SK-N-SH (cell line): ENCODE measurements at regions not wholly inside any gene's neighbourhood (a gene's known extent, or its start where the extent isn't known, plus 50 kb on each side); places are given as distances from the start of the nearest gene placed in this dataset.

Source experiments
- CTCF ChIA-PET: fragments of 300-600, 350-600 bp; formaldehyde crosslinking; extraction: SDS; loops from one replicate; lab custom pipeline; 2021; lab: Yijun Ruan, JAX
- POLR2A ChIA-PET: fragments of 350-600 bp; sonication (Branson Sonifier 250); formaldehyde crosslinking; extraction: SDS; loops from one replicate; lab custom pipeline; 2020; ENCODE audit warnings: antibody characterized with exemption, inconsistent platforms; lab: Yijun Ruan, JAX
- DNase-seq: peaks from one replicate; pipeline ENCODE4 v3.0.0; 2012
- H2AFZ ChIP-seq: fragments of 200-600 bp; sonication (generic); 2 replicates; pipeline ENCODE4 v1.8.1; 2016; ENCODE audit warnings: antibody characterized with exemption, mild to moderate bottlenecking, low read depth
- H3F3A ChIP-seq: fragments of 200-600 bp; sonication (generic); replicated peaks from 2 replicates; pipeline ENCODE3; 2016; ENCODE audit warnings: antibody characterized with exemption, mild to moderate bottlenecking; ENCODE audit not compliant: insufficient read depth
- H3K27ac ChIP-seq, 2 experiments: fragments of 200-500 bp in 1 of 2; fragments of 200-600 bp in 1 of 2; sonication (Bioruptor generic) in 1 of 2; sonication (generic), shearing (Covaris generic) in 1 of 2; 2 replicates each; pipeline versions ENCODE4 v1.5.1 to v1.6.1; 2014 to 2016; ENCODE audit warnings: low read depth in 2 of 2, inconsistent platforms in 1 of 2, low read length in 1 of 2, mild to moderate bottlenecking in 1 of 2, mixed read lengths in 1 of 2
- H3K27me3 ChIP-seq: fragments of 200-600 bp; sonication (generic), shearing (Covaris generic); 2 replicates; pipeline ENCODE4 v1.6.1; 2016; ENCODE audit warnings: mixed run types; ENCODE audit not compliant: insufficient read depth
- H3K36me3 ChIP-seq, 2 experiments: fragments of 200-500 bp in 1 of 2; fragments of 200-600 bp in 1 of 2; sonication (Bioruptor generic) in 1 of 2; sonication (generic) in 1 of 2; replicated peaks in 1 of 2; 2 replicates each; pipeline versions ENCODE3 to v1.5.1; 2014 to 2016; ENCODE audit warnings: low read length in 1 of 2, mild to moderate bottlenecking in 1 of 2; ENCODE audit not compliant: insufficient read depth in 2 of 2, control insufficient read depth in 1 of 2
- H3K4me1 ChIP-seq, 2 experiments: fragments of 200-500 bp in 1 of 2; fragments of 200-600 bp in 1 of 2; sonication (Bioruptor generic) in 1 of 2; sonication (generic), shearing (Covaris generic) in 1 of 2; 2 replicates each; pipeline versions ENCODE4 v1.5.1 to v1.6.1; 2014 to 2016; ENCODE audit warnings: low read depth in 1 of 2, low read length in 1 of 2, mixed run types in 1 of 2; ENCODE audit not compliant: insufficient read depth in 2 of 2, control insufficient read depth in 1 of 2
- H3K4me2 ChIP-seq: fragments of 200-600 bp; sonication (generic), shearing (Covaris generic); 2 replicates; pipeline ENCODE4 v1.6.1; 2017; ENCODE audit warnings: mixed run types
- H3K4me3 ChIP-seq, 2 experiments: fragments of 200-500 bp in 1 of 2; fragments of 200-600 bp in 1 of 2; sonication (Bioruptor generic) in 1 of 2; sonication (generic), shearing (Covaris generic) in 1 of 2; 2 replicates each; pipeline versions ENCODE4 v1.5.1 to v1.8.1; 2014 to 2016; ENCODE audit warnings: low read depth in 2 of 2, inconsistent platforms in 1 of 2, low read length in 1 of 2, mild to moderate bottlenecking in 1 of 2, mixed read lengths in 1 of 2, moderate library complexity in 1 of 2
- H3K79me2 ChIP-seq: fragments of 200-600 bp; sonication (generic); 2 replicates; pipeline ENCODE4 v1.8.1; 2017; ENCODE audit warnings: mild to moderate bottlenecking; ENCODE audit not compliant: insufficient read depth
- H3K9ac ChIP-seq: fragments of 200-600 bp; sonication (generic); 2 replicates; pipeline ENCODE4 v1.6.1; 2017; ENCODE audit warnings: mixed run types
- H3K9me2 ChIP-seq: fragments of 200-600 bp; sonication (generic); 2 replicates; pipeline ENCODE4 v1.6.1; 2017; ENCODE audit warnings: mixed run types
- H3K9me3 ChIP-seq: fragments of 200-600 bp; sonication (generic); 2 replicates; pipeline ENCODE4 v1.6.1; 2017; ENCODE audit warnings: mixed run types, mild to moderate bottlenecking, moderate library complexity
- H4K20me1 ChIP-seq: fragments of 200-600 bp; sonication (generic); 2 replicates; pipeline ENCODE4 v1.6.1; 2017; ENCODE audit warnings: mild to moderate bottlenecking, mixed run types; ENCODE audit not compliant: insufficient read depth
- CTCF ChIP-seq: fragments of 200-600 bp; sonication (generic); IDR thresholded peaks from 2 replicates; pipeline ENCODE4 v1.6.1; 2017; ENCODE audit warnings: antibody characterized with exemption, mild to moderate bottlenecking, moderate library complexity
- EP300 ChIP-seq, 2 experiments: IDR thresholded peaks; 2 replicates each; pipeline versions ENCODE4 v1.4.0 to v1.6.1; 2012; ENCODE audit warnings: borderline replicate concordance in 1 of 2, low read depth in 1 of 2, low read length in 1 of 2
- EZH2phosphoT487 ChIP-seq: fragments of 200-600 bp; sonication (generic); IDR thresholded peaks from 2 replicates; pipeline ENCODE4 v1.6.1; 2017; ENCODE audit warnings: low read depth, mixed run types, mild to moderate bottlenecking, antibody characterized with exemption, moderate library complexity, borderline replicate concordance
- FOSL2 ChIP-seq: IDR thresholded peaks from 2 replicates; pipeline ENCODE4 v1.4.0; 2012; ENCODE audit warnings: low read depth, mild to moderate bottlenecking, moderate library complexity, borderline replicate concordance
- FOXM1 ChIP-seq: IDR thresholded peaks from 2 replicates; pipeline ENCODE4 v1.4.0; 2012; ENCODE audit warnings: low read depth, mild to moderate bottlenecking
- MAX ChIP-seq: IDR thresholded peaks from 2 replicates; pipeline ENCODE4 v1.4.0; 2012; ENCODE audit warnings: low read depth
- MEF2A ChIP-seq: IDR thresholded peaks from 2 replicates; pipeline ENCODE4 v1.4.0; 2012; ENCODE audit warnings: low read depth, borderline replicate concordance
- MXI1 ChIP-seq: IDR thresholded peaks from 2 replicates; pipeline ENCODE4 v1.6.1; 2012; ENCODE audit warnings: mild to moderate bottlenecking, low read depth, low read length, improper control_type of control experiment
- NFIC ChIP-seq: IDR thresholded peaks from 2 replicates; pipeline ENCODE4 v1.4.0; 2012; ENCODE audit warnings: borderline replicate concordance
- PBX3 ChIP-seq: IDR thresholded peaks from 2 replicates; pipeline ENCODE4; 2012
- RAD21 ChIP-seq: IDR thresholded peaks from 2 replicates; pipeline ENCODE4 v1.6.1; 2012; ENCODE audit warnings: mild to moderate bottlenecking, low read length
- RCOR1 ChIP-seq: fragments of 150-350 bp; IDR thresholded peaks from 2 replicates; pipeline ENCODE4 v1.6.1; 2017; ENCODE audit warnings: antibody characterized with exemption, low read length
- REST ChIP-seq: IDR thresholded peaks from 2 replicates; pipeline ENCODE4 v1.6.1; 2012; ENCODE audit warnings: mild to moderate bottlenecking, low read depth, low read length, moderate library complexity
- SIN3A ChIP-seq: IDR thresholded peaks from 2 replicates; pipeline ENCODE4 v1.6.1; 2012; ENCODE audit warnings: low read depth, mild to moderate bottlenecking, low read length, moderate library complexity, borderline replicate concordance
- SMC3 ChIP-seq: IDR thresholded peaks from 2 replicates; pipeline ENCODE4 v1.6.1; 2012; ENCODE audit warnings: low read depth, low read length, improper control_type of control experiment
- TAF1 ChIP-seq: IDR thresholded peaks from 2 replicates; pipeline ENCODE4 v1.6.1; 2012; ENCODE audit warnings: low read depth, mild to moderate bottlenecking, low read length, moderate library complexity, borderline replicate concordance
- YY1 ChIP-seq: IDR thresholded peaks from 2 replicates; pipeline ENCODE4 v1.4.0; 2012; ENCODE audit warnings: low read depth, mild to moderate bottlenecking
- WGBS: methylation state at CpG from one replicate; pipeline ENCODE4 v1.1.6; 2017; ENCODE audit warnings: low lambda C conversion rate; 5-methylcytosine and 5-hydroxymethylcytosine counted together

- WGBS: 44% methylated on average over 2 of the region's 2 CpGs
- Histone ChIP-seq H3K27me3 (no peaks in the 10 kb centered on the region), H3K27ac (no peak overlapping the region), H3K4me3 (no peak overlapping the region), H3K9ac (no peak overlapping the region), H3K4me2 (no peak overlapping the region), H3K79me2 (no peaks in the 10 kb centered on the region), H3K36me3 (no peaks in the 10 kb centered on the region), H2AFZ (no peak overlapping the region), H4K20me1 (no peaks in the 10 kb centered on the region), H3K9me2 (no peaks in the 10 kb centered on the region), H3K9me3 (no peaks in the 10 kb centered on the region), H3K4me1 (no peaks in the 10 kb centered on the region), H3F3A (no peaks in the 10 kb centered on the region)
- POLR2A ChIA-PET: no interaction called here
- TF ChIP-seq NFIC (no peak), PBX3 (no peak), CTCF (no peak), FOXM1 (no peak), RAD21 (no peak), MEF2A (no peak), RCOR1 (no peak), MXI1 (no peak), SMC3 (no peak), REST (no peak), SIN3A (no peak), TAF1 (no peak), YY1 (no peak), FOSL2 (no peak), EP300 (IDR thresholded peaks at IDR 0.05; ENCODE audit: borderline replicate concordance in 1 of 2, low read depth in 1 of 2, low read length in 1 of 2) (no peak), EZH2phosphoT487 (no peak), MAX (no peak)
- CTCF ChIA-PET: interaction anchor here (1.2 kb wide), 1 partner anchor 24 kb away, joined by 3 read pairs; no protein-coding TSS in a partner anchor
- no peak for DNase-seq
These were observed 204.3 kb upstream of the LRIG1 start for GRCh38 chr3:66705076-66705475.
